DMS79 (cell line): ENCODE measurements at regions not wholly inside any gene's neighbourhood (a gene's known extent, or its start where the extent isn't known, plus 50 kb on each side); places are given as distances from the start of the nearest gene placed in this dataset.

Experiments used
- DNase-seq: peaks from one replicate; lab custom pipeline; 2025; lab: John Stamatoyannopoulos, UW

GRCh38 chr13:30030141-30030750 lies 179.8 kb upstream of the UBL3 start:
- no peak for DNase-seq

- DNase-seq, result no peak
Measured at GRCh38 chr13:30027569-30028455, 177.4 kb upstream of the UBL3 start.

GRCh38 chr13:30026909-30027308 lies 176.5 kb upstream of the UBL3 start:
- DNase-seq, result no peak

GRCh38 chr13:30026093-30026492 lies 175.7 kb upstream of the UBL3 start:
- no peak for DNase-seq

- no peak for DNase-seq
Measured at GRCh38 chr13:30025351-30025750, 174.9 kb upstream of the UBL3 start.

GRCh38 chr13:30024125-30024865 lies 173.9 kb upstream of the UBL3 start:
- DNase-seq, result no peak

GRCh38 chr13:30023196-30023895 lies 172.9 kb upstream of the UBL3 start:
- no peak for DNase-seq

- DNase-seq, result no peak
Measured at GRCh38 chr13:30022796-30023195, 172.4 kb upstream of the UBL3 start.

- DNase-seq, result no peak
Measured at GRCh38 chr13:30022256-30022655, 171.8 kb upstream of the UBL3 start.

- DNase-seq, result no peak
Measured at GRCh38 chr13:30021611-30022010, 171.2 kb upstream of the UBL3 start.

- DNase-seq, result no peak
Measured at GRCh38 chr13:30020726-30021312, 170.4 kb upstream of the UBL3 start.

GRCh38 chr13:30019648-30020626 lies 169.5 kb upstream of the UBL3 start:
- DNase-seq, result no peak

GRCh38 chr13:30017880-30018279 lies 167.5 kb upstream of the UBL3 start:
- no peak for DNase-seq

GRCh38 chr13:30016398-30016797 lies 166.0 kb upstream of the UBL3 start:
- DNase-seq, result no peak

GRCh38 chr13:30009411-30009810 lies 159.0 kb upstream of the UBL3 start:
- no peak for DNase-seq

- no peak for DNase-seq
Measured at GRCh38 chr13:30006246-30006645, 155.8 kb upstream of the UBL3 start.

GRCh38 chr13:30004204-30004603 lies 153.8 kb upstream of the UBL3 start:
- DNase-seq, result no peak

GRCh38 chr13:30002577-30002976 lies 152.2 kb upstream of the UBL3 start:
- DNase-seq, result no peak

- DNase-seq, result no peak
Measured at GRCh38 chr13:30000370-30000765, 150.0 kb upstream of the UBL3 start.

- no peak for DNase-seq
Measured at GRCh38 chr13:29999492-30000369, 149.3 kb upstream of the UBL3 start.
